ENCODE measurements at regions not wholly inside any gene's neighbourhood (a gene's known extent, or its start where the extent isn't known, plus 50 kb on each side); places are given as distances from the start of the nearest gene placed in this dataset.

DNA sequence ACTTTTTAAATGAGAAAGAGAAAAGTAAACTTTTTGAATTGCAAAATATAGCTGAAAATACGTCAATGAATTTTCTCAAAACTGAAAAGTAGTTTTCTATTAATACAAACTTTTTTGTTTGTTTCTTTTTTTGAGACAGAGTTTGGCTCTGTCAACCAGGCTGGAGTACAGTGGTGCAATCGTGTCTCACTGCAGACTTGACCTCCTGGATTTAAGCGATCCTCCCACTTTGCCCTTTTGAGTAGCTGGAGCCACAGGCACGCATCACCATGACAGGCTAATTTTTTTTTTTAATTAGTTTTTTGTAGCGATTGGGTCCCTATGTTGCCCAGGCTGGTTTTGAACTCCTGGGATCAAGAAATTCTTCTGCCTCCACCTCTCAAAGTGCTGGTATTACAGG lies 610.4 kb downstream of the ELAVL2 start:
- DNase-seq: no peak

DNA sequence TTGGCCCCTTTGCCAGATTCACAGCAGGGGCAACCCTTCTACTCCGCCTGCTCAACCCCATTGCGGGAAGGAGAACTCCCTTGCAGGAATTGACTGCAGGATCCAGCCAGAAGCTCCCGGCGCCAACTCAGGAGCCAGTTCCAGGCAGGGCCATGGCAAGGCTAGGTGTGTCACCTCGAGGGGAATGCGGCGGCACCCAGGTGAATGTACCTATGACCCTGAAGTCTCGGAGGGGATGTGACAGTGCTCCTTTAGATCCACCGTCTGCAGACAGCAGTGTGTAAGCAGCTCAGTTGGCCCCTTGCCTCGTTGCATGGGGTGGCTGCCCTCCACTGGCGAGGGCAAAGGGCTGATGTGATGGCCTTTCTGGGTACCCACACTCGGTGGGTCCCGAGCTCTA lies 606.6 kb downstream of the ELAVL2 start:
- no peak for DNase-seq

DNA sequence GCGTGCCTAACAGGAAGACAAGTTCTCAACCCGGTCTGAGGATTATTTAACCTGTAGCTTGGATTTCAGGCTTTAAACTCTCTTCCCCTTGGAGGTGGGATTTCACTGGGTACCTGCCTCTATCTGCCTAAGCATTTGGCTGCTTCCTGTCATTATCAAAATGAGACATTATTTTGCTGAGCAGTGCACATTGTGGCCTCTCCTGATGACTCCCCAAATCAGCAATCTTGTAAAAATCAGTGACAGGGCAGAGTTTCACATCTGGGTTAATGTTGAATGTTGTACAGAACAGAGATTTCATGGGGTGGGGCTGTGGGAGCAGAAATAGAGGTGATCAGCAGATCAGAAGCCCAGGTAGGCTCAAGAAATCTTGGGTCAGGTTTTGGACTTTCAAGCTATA lies 605.9 kb downstream of the ELAVL2 start:
- no peak for DNase-seq

DNA sequence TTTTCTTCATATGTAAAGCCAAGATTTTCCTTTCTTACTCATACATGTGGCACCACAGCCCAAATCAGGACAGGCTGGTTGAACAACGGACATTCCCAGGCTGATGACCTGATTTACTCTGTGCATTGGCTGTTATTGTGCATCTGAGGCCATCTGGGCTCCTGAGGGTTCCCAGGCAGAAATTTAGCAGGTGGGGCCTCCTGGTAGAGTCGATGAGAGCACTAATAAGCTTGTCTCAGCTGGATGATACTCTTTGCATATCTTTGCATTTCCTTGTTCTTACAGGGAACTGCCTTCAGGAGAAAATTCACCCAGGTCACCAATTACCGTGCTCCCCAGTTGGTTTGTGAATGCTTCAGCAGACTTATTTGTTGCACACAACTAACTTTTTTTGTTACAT lies 605.1 kb downstream of the ELAVL2 start:
- no peak for DNase-seq

DNA sequence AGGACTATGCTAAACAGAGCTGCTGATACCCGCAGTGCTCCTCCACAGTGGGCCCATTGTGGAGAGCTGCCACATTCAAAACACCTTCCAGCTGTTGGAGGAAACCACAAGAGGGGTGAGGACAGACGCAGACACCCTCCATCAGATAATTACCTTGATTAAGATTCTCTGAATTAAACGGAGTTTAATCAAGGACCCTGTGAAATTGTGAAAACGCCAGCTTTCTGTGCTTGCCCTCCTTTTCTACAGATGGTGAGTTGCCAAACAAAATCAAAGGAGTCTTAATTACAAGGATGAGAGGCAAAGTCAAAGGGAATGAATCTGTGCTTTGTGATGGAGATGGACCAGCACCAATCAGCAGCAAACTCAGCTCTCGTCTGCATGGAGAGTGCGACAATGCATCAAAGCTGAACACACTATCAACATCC lies 596.1 kb downstream of the ELAVL2 start:
- DNase-seq: no peak

- no peak for DNase-seq
Observed at GRCh38 chr9:23232831-23233230, 593.2 kb downstream of the ELAVL2 start.

DNA sequence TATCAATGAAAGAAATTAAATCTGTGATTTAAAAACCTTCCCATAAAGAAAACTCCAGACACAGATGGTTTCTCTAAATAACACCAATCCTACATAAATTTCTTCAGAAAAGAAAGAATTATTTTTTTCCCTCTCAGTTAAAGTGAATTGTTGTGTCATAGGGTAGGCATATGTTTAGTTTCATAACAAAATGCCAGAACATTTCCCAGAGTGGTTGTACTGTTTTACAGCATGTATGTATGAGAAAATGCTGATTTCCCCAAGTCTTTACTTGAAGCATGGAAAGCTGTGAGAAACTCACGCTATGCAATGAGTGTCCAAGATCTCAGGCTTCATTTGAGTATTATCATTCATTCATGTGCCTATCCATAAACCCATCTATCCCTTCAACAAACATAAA lies 582.5 kb downstream of the ELAVL2 start:
- no peak for DNase-seq

DNA sequence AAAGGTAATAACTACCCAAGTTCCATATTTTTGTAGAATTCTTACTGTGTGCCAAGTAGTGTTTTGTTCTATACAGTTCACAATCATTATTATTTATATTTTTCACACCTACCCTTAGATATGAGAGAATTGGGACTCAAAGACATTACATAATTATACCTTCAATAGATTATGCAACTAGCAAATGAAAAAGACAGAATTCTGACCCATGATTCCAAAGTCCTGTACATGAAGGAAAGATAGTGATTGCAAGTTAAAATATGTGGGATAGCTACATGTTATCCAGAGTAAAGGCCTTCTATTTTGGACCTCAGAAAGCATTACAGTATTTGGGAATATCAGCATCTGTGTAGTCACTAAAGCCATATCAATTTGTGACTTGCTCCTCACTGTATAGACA lies 581.0 kb downstream of the ELAVL2 start:
- DNase-seq: no peak

DNA sequence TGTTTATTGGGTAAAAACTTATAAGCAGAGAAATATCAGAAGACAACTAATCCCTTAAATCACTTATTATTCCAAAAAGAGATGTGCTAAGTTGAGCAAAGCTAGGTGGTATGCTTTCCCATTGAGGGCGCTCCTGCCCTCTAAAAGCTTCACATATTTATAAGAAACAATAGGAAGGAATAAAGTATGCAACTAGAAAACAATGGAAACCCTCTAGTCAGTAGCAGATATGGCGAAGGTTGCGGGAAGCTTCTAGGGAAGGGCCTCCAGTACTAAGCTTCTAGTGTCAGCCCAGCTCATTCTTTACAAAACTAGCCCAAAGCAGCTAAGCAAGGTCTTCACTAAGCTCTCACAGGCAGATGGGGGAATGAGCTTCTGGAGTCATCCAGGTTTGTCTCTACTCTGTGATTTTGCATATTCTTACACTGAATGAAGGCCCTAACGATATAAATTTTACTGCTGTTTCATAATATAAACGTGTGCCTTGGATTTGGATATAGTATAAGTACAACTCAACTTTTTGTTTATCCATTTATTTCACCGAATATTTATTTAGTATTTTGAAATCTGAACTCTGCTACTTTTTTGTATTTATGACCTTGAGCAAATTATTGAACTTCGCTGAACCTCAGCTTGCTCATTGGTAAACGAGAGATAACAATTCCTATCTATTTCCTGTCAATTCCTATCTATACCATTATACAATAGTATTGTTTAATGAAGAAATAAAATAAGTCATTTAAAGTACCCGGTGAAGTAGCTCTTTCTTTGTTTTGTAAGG lies 571.4 kb downstream of the ELAVL2 start:
- no peak for DNase-seq

GRCh38 chr9:23255346-23255745 lies 570.7 kb downstream of the ELAVL2 start:
- no peak for DNase-seq

- no peak for DNase-seq
Observed at GRCh38 chr9:23258569-23258968, 567.5 kb downstream of the ELAVL2 start.

DNA sequence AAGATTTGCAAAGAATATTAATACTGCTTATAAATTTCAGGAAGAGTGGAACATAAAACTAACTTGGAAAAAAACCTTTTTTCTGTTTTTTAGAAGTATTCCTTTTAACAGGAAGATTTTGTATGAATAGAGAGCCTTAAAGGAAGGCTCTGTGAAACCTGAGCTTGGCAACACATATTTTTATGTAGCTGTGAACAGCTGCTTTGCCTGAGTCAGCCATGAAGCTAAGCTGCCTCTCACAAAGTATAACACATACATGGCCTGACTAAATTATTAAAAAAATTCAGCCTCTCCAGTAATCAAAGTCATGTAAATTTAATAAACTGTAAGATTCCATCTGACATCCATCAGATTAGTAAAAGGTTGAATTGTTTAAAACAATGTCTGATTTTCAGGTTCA lies 547.5 kb downstream of the ELAVL2 start:
- no peak for DNase-seq

- DNase-seq: no peak
Observed at GRCh38 chr9:23287390-23287789, 538.6 kb downstream of the ELAVL2 start.

DNA sequence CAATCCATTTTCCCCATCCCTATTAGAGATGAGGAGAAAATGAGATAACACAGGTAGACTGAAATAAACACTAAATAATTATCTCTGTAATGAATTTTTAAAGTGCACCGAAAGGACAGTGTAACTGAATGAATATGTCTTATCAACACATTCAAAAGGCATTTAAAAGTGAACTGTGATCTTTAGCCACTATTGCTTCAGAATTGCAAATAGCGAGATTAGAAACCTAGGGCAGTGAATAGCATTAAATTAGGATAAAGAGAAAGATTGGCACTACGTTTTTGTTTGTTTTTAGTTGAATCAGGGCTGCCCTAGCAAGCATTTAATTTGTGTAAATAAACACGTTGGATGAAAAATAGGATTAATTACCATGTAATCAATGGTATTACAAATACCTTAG lies 537.5 kb downstream of the ELAVL2 start:
- no peak for DNase-seq

DNA sequence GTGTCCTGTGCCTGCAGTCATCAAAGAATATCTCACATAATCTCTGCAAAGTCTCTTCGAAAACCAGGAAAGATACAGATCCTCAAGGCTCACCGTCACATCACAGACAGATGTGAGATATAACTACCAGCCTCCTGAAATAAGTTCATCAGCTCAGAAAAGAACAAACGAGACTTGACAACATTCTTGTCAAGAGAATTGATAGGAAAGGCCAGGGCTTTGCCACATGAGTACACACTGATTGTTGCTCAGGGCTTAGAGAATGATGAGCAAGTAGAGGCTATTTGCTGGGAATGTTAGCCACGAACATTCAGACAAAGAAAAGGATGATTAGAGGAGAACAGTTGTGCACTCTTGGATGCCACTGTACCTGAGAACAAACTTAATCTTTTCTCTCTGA lies 535.1 kb downstream of the ELAVL2 start:
- DNase-seq: no peak

DNA sequence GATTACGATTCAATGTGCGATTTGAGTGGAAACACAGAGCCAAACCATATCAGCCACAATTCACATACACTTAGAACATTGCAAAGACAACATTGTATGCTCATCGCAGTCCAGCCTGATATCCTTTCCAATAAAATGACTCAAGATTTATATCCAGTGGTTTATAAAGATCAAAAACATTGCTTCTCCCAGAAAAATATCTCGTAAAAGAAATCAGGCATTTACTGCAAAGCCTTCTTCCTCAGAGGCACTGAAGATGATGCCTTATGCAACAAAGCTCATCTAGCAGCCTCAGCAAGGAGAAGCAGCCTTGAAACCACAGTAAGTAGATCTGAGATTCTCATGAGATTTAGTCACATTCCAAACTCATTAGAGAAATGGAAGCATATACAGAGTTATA lies 523.8 kb downstream of the ELAVL2 start:
- no peak for DNase-seq

- DNase-seq: no peak
Observed at GRCh38 chr9:23306731-23307130, 519.3 kb downstream of the ELAVL2 start.

GRCh38 chr9:23307731-23308513 lies 518.1 kb downstream of the ELAVL2 start:
- no peak for DNase-seq

- no peak for DNase-seq
Observed at GRCh38 chr9:23309800-23310199, 516.2 kb downstream of the ELAVL2 start.

DNA sequence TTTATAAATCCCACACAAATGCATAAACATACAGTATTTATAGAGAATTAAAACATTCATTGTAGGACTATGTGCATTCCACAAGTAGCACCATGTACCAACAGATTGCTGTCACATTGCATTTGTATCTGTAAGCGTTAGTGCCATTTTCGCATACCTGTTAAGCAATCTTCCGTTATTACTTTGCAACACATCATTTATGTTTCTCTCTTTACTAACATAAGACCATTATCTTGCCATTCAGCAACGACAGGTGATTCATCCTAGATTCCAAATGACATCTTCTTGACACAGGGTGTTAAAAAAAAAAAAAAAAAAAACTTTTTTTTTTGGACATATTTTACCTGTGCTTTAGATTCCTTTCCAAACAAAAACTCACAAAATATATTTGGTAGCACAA lies 511.8 kb downstream of the ELAVL2 start:
- DNase-seq: no peak

DNA sequence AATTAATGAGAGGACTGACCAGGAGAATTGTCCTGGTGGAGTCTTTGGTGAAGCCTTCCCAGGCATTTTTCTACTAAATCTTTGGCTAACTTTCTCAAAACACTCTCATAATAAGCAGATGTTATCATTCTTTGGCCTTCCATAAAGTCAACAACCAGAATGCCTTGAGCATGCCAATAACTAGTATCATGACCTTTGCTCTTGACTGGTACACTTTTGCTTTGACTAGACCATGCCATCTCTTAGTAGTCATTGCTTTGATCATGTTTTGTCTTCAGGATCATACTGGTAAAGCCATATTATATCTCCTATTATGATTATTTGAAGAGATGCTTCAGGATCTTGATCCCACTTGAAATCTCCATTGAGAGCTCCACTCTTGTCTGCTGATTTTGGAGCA lies 506.9 kb downstream of the ELAVL2 start:
- DNase-seq: no peak

GRCh38 chr9:23321049-23321448 lies 505.0 kb downstream of the ELAVL2 start:
- DNase-seq: no peak

- no peak for DNase-seq
Observed at GRCh38 chr9:23322392-23322791, 503.6 kb downstream of the ELAVL2 start.

DNA sequence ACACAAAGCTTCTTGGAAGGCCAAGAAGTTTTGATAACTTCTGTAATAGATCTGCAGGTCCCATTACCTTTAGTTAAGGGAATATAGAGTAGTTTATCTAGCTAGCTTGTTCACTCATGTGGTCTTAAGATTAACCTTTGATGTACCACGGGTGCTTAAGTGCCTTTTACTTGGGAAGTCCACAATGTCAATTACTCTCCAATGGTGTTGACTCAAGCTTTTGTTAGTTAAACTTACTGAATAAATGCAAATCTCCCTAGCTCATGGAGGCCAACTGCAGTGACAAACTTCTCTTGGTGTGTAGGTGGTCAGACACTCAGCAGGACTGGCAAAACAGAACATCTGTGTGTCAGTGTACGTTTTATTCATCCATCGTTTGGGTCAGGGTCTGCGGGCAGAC lies 501.5 kb downstream of the ELAVL2 start:
- no peak for DNase-seq

GRCh38 chr9:23326597-23326996 lies 499.4 kb downstream of the ELAVL2 start:
- DNase-seq: no peak

Data from CD4-positive, alpha-beta T cell treated with Interleukin-17A for 1 hour (primary cell).